Neutrophil (primary cell): ENCODE measurements at regions not wholly inside any gene's neighbourhood (a gene's known extent, or its start where the extent isn't known, plus 50 kb on each side); places are given as distances from the start of the nearest gene placed in this dataset.

Source experiments
- H3K27ac ChIP-seq: fragments of 200-600 bp; sonication (generic); 2 replicates; pipeline ENCODE4 v1.5.1; 2016; ENCODE audit warnings: mild to moderate bottlenecking, moderate library complexity
- H3K27me3 ChIP-seq: fragments of 200-600 bp; sonication (generic); 2 replicates; pipeline ENCODE4 v1.6.0; 2016; ENCODE audit warnings: mild to moderate bottlenecking
- H3K36me3 ChIP-seq: fragments of 200-600 bp; sonication (generic); 2 replicates; pipeline ENCODE4 v1.5.1; 2017
- H3K4me1 ChIP-seq, 2 experiments: fragments of 200-600 bp in 1 of 2; sonication (generic) in 1 of 2; 1 replicate in 1 of 2; 2 replicates in 1 of 2; pipeline versions ENCODE4 v1.5.1 to v1.6.1; 2013 to 2016; ENCODE audit warnings: low read depth in 1 of 2, low read length in 1 of 2, mild to moderate bottlenecking in 1 of 2, moderate library complexity in 1 of 2; ENCODE audit not compliant: control insufficient read depth in 1 of 2, insufficient read depth in 1 of 2
- H3K4me3 ChIP-seq, 2 experiments: fragments of 200-600 bp in 1 of 2; sonication (generic) in 1 of 2; 1 replicate in 1 of 2; 2 replicates in 1 of 2; pipeline ENCODE4 v1.5.1; 2013 to 2016; ENCODE audit warnings: low read depth in 1 of 2, low read length in 1 of 2, mild to moderate bottlenecking in 1 of 2, moderate library complexity in 1 of 2
- H3K9me3 ChIP-seq: fragments of 200-600 bp; sonication (generic); 2 replicates; pipeline ENCODE4 v1.5.1; 2016
- TF ChIP-seq, protein P1 (sequence below): fragments of 200-600 bp; sonication (generic); IDR thresholded peaks from 2 replicates; pipeline ENCODE4 v1.5.1; 2016; ENCODE audit warnings: antibody characterized with exemption

DNA sequence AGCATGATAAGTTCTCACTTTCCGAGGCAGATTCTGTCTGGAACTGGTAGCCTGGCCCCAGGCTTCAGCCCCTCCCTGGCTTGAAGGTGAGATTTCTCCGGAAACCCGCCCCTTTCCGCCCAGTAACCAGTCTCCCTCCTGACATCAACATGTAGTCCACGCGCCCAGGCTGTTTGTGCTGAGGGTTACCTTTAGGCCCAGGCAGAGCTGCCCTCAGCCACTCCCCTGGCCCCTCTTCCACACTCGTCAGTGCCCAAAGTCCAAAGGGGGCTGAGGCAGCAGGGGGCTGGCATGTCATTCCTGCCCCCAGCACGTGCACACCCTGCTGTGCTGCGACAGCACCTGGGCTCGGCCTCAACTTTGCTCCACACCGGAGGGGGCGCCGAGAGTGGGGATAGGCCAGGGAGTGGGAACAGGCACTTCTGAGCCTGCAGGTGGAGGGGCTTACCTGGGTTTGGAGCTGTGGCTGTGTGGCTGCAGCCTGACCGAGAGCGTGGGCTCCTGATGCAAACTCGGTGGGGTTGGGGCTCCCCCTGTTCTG, 69.5 kb upstream of the ANK2 start:
- Histone ChIP-seq H3K36me3 (no peaks in the 10 kb centered on the region), H3K27me3 (no peaks in the 10 kb centered on the region), H3K4me1 (no peaks in the 10 kb centered on the region), H3K4me3 (no peak overlapping the region), H3K9me3 (no peaks in the 10 kb centered on the region), H3K27ac (no peak overlapping the region)
- TF ChIP-seq, protein P1, sequence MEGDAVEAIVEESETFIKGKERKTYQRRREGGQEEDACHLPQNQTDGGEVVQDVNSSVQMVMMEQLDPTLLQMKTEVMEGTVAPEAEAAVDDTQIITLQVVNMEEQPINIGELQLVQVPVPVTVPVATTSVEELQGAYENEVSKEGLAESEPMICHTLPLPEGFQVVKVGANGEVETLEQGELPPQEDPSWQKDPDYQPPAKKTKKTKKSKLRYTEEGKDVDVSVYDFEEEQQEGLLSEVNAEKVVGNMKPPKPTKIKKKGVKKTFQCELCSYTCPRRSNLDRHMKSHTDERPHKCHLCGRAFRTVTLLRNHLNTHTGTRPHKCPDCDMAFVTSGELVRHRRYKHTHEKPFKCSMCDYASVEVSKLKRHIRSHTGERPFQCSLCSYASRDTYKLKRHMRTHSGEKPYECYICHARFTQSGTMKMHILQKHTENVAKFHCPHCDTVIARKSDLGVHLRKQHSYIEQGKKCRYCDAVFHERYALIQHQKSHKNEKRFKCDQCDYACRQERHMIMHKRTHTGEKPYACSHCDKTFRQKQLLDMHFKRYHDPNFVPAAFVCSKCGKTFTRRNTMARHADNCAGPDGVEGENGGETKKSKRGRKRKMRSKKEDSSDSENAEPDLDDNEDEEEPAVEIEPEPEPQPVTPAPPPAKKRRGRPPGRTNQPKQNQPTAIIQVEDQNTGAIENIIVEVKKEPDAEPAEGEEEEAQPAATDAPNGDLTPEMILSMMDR = no peak

DNA sequence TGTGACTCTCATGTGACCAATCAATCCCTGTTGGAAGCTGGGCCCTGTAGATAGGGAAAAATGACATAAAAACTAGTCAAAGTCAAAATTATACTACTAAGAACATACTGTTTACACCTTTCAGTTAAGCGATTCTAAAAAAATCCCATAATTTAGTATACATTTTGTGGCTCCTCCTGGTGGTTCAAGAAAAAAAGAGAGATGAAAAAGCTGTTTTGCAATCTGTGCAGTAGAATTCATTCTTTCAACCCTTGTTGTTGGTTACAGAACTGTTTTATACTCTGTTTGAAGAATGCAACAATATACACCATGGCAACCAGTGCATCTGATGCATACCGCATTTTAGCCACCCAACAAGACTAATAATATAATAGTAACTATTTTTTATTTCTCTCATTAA, 66.8 kb upstream of the ANK2 start:
- Histone ChIP-seq H3K4me1 (no peaks in the 10 kb centered on the region), H3K27me3 (no peaks in the 10 kb centered on the region), H3K4me3 (no peak overlapping the region), H3K36me3 (no peaks in the 10 kb centered on the region), H3K9me3 (no peaks in the 10 kb centered on the region), H3K27ac (no peak overlapping the region)
- TF ChIP-seq, protein P1 = no peak

DNA sequence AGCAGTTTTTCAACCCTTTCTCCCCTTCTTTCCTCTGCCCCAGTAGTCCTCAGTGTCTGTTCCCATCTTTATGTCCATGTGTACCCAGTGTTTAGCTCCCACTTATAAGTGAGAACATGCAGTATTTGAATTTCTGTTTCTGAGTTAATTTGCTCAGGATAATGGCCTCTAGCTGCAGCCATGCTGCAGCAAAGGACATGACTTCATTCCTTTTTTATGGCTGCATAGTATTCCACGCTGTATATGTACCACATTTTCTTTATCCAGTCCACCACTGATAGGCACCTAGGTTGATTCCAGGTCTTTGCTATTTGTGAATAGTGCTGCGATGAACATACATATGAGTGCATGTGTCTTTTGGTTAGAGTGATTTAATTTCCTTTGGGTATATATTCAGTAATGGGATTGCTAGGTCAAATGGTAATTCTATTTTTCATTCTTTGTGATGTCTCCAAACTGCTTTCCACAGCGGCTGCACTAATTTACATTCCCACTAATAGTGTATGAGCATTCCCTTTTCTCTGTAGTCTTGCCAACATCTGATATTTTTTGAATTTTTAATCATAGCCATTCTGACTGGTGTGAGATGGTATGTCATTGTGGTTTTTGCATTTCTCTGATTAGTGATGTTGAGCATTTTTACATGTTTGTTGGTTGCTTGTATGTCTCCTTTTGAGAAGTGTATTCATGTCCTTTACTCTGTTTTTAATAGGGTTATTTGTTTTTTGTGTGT, 54.6 kb upstream of the ANK2 start:
- TF ChIP-seq, protein P1 = no peak
- Histone ChIP-seq H3K4me1 (no peaks in the 10 kb centered on the region), H3K9me3 (no peaks in the 10 kb centered on the region), H3K27ac (no peak overlapping the region), H3K27me3 (no peaks in the 10 kb centered on the region), H3K4me3 (no peak overlapping the region), H3K36me3 (no peaks in the 10 kb centered on the region)
